ENCODE measurements at regions not wholly inside any gene's neighbourhood (a gene's known extent, or its start where the extent isn't known, plus 50 kb on each side); places are given as distances from the start of the nearest gene placed in this dataset.

DNA sequence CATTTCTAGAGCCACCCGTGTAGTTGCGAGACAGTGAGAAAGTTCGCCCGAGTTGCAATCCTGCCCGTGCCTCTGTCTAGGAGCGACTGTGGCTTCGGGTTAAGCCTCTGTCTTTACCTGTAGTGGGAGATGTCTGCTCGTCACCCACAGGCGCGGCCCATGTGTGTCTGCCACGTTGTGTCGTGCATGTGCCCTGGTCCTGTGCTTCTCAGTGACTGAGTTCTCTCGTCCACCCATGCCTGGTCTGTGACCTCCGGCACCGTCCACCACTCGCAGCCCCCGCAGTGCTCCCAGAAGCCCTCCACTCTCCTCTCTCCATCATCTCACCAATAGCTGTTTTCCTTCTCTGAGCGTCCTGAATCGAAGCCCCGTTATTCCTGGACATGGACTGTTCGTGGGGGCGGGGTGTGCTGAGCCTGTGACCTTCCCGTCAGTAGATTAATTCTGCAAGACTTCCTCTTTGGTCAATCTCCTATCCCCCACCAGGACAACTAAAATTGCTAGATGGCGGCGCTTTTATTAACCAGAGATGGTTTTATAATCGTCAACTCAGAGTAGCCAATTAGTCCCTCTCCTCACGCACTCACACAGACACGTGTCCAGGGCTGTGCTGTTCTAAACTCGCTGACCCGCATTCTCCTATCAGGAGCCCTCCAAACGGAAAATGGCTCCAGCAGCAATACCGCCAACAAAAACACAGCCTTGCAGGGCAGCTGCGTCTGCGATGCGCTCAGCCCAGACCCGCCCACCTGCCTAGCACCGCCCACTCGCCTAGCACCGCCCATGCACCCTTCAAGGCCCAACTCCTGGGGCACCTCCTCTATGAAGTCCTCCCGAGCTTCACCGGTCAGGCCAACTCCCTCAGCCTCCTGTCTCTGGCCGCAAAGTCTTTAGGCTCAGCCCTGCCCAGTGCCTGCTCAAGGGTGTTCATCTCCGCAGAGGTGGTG, 119.4 kb downstream of the TWIST2 start:
- no peak for DNase-seq (ENCODE audit: low read depth)
- TF ChIP-seq, protein P1, sequence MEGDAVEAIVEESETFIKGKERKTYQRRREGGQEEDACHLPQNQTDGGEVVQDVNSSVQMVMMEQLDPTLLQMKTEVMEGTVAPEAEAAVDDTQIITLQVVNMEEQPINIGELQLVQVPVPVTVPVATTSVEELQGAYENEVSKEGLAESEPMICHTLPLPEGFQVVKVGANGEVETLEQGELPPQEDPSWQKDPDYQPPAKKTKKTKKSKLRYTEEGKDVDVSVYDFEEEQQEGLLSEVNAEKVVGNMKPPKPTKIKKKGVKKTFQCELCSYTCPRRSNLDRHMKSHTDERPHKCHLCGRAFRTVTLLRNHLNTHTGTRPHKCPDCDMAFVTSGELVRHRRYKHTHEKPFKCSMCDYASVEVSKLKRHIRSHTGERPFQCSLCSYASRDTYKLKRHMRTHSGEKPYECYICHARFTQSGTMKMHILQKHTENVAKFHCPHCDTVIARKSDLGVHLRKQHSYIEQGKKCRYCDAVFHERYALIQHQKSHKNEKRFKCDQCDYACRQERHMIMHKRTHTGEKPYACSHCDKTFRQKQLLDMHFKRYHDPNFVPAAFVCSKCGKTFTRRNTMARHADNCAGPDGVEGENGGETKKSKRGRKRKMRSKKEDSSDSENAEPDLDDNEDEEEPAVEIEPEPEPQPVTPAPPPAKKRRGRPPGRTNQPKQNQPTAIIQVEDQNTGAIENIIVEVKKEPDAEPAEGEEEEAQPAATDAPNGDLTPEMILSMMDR (IDR thresholded peaks at IDR 0.05; ENCODE audit: control insufficient read depth, insufficient read depth, low read depth, low read length, missing control alignments), result no peak
- H3K4me3 ChIP-seq (ENCODE audit: control insufficient read depth, low read depth, low read length), result no peak overlapping the region

DNA sequence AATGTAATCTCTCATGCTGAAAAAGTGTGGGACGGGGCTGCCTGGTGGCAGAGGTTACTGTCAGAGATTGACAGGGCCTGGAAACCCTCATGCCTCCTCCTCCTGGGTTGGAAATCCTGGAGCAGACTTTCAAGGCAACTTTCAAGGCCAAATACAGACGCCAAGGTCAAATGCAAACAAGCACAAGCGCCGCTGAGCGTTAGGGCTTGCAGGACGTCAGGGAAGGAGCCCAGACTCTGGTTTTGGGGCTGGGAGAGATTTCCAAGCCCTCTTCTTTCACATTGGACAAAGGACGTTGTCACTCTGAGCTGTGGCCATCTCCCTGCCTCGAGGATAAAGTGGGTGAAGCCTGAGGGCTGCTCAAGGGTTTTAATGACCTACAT, 120.1 kb downstream of the TWIST2 start:
- TF ChIP-seq, protein P1 (IDR thresholded peaks at IDR 0.05; ENCODE audit: control insufficient read depth, insufficient read depth, low read depth, low read length, missing control alignments), result no peak
- H3K4me3 ChIP-seq (ENCODE audit: control insufficient read depth, low read depth, low read length), result no peak overlapping the region
- no peak for DNase-seq (ENCODE audit: low read depth)

DNA sequence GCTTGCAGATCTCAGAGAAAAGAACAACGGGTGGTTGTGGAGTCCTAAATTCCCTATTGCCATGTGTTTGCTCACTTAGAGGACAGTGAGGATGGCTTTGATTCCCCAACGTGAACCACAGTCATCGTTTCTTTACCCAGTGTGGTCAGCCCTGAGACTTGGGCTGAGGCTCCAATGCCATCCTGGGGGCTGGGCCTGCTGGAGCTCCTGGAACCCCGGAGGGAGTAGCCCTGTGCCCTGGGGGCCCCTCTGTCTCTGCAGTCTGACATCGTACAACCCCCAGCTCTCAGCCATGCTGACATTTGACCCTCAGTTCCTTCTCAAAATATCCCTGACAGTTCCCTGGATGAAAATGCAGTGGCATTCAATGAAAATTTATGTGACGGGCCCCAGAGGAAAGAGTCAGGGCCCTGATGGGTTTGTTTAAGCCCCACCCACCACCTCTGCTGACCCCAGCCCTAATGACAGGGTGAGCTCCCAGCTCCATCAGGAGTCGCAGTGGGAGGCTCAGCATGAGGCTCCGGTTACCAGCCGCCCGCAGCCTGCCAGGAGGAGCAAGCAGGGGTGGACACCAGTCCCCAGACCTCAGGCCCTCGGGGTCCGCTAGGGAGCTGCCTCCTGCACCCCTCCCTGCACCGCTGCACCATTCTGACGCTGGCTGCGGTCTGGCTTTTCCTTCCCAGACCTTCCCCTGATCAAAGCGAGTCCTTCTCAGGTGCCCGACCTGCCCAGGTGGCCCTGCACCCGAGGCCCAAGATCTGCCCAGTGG, 120.9 kb downstream of the TWIST2 start:
- no peak for DNase-seq (ENCODE audit: low read depth)
- H3K4me3 ChIP-seq (ENCODE audit: control insufficient read depth, low read depth, low read length), result no peak overlapping the region
- TF ChIP-seq, protein P1 (IDR thresholded peaks at IDR 0.05; ENCODE audit: control insufficient read depth, insufficient read depth, low read depth, low read length, missing control alignments), result no peak

DNA sequence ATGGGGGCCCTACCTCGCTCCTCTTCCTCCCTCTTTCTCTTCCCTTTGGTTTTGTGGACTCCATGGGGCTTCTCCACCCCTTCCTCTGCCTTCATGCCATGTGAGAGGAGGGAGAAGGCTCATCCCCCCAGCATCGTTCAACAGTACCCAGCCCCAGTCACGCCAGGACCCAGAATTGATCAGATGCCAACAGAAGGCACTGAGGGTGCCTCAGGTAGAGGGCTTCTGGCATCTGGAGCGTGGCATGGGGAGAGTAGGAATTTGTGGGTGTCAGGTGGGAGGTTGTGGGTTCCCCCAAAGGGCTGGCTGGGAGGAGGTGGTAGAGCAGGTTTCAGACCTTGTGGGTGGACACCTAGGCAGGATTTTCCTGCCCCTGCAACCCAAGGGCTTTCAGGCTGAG, 122.0 kb downstream of the TWIST2 start:
- no peak overlapping the region for H3K4me3 ChIP-seq (ENCODE audit: control insufficient read depth, low read depth, low read length)
- no peak for DNase-seq (ENCODE audit: low read depth)
- TF ChIP-seq, protein P1 (IDR thresholded peaks at IDR 0.05; ENCODE audit: control insufficient read depth, insufficient read depth, low read depth, low read length, missing control alignments), result no peak

DNA sequence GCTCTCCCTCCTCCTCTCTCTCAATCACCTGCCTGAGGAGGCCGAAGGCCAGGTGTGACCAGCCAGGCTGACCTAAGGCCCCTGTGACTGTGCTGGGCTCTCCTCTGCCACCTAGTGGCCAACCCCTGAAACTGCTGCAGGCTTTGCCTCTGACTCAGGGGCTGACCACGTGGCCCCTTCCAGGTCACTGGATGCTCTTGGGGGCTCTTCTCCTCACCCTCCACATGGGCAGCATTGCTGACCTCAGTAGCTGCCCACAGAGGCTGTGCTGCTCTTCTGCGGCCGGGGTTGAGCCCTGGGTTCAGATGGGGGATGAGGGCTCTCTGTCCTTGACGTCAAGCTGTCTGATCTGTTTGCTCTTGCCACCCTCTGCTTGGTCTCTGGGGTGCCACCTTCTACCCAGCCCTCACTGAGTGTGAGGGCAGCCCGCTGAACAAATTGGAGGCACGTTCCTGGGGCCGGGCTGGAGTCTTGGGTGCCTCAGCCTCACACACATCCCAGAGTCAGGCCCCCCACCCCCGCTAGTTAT, 122.7 kb downstream of the TWIST2 start:
- TF ChIP-seq, protein P1 (IDR thresholded peaks at IDR 0.05; ENCODE audit: control insufficient read depth, insufficient read depth, low read depth, low read length, missing control alignments), result peak; percentile 99
- no peak for DNase-seq (ENCODE audit: low read depth)
- H3K4me3 ChIP-seq (ENCODE audit: control insufficient read depth, low read depth, low read length), result no peak overlapping the region

DNA sequence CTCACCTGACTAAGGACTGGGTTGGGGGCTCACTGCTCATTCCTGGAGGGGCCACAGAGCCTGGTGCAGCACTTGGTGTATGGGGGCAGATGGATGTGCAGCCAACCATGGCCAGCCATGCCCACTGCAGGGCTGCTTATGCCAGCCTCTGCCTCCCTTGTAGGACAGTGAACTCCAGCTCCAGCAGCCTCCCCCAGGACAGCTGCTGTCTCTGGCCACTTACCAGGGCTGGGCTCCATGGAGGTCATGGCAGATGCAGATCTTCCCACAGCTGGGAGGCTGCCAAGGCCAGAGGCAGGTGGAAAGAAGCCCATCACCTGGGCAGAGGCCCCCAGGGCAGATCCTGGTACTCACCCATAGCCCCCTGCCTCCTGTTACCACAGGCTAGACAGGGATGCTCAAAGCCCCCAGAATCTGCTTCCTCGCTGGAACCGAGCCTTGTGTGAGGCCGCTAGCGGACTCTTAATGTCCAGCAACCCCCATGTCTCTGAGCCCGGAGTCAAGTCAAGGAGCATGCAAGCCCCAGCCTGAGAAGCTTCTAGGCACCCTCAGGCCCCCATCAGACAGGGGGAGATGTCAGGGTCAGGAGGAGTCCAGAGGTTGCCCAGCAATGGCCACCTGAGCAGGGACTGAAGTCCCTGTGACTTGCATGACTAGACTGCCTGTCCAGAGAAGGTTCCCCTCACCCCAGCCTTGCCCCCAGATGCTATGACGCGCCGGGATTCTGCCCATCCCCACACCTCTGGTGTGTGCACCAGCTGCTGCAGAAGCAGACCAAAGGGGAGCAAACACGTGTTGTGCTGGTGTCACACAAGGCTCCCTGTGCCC, 123.6 kb downstream of the TWIST2 start:
- TF ChIP-seq, protein P1 (IDR thresholded peaks at IDR 0.05; ENCODE audit: control insufficient read depth, insufficient read depth, low read depth, low read length, missing control alignments), result no peak
- no peak for DNase-seq (ENCODE audit: low read depth)
- H3K4me3 ChIP-seq (ENCODE audit: control insufficient read depth, low read depth, low read length), result no peak overlapping the region

Data from AG09309 (cell line).